ENCODE measurements at regions not wholly inside any gene's neighbourhood (a gene's known extent, or its start where the extent isn't known, plus 50 kb on each side); places are given as distances from the start of the nearest gene placed in this dataset.

GRCh38 chr4:123698556-123698955 is 302.0 kb downstream of the SPRY1 start:
- Histone ChIP-seq H3K4me2 (ENCODE audit: low read length) (no peak overlapping the region), H3K36me3 (ENCODE audit: control insufficient read depth, low read length) (no peaks in the 10 kb centered on the region), H3K9me2 (replicated peaks; ENCODE audit: control insufficient read depth, low read length) (no peaks in the 10 kb centered on the region), H3K4me1 (ENCODE audit: control insufficient read depth, low read length) (no peaks in the 10 kb centered on the region), H3K79me2 (ENCODE audit: control insufficient read depth, low read length) (no peaks in the 10 kb centered on the region), H3K4me3 (ENCODE audit: low read length) (no peak overlapping the region), H3K9me3 (ENCODE audit: control insufficient read depth, insufficient read depth, low read length) (no peaks in the 10 kb centered on the region), H3K27ac (ENCODE audit: low read depth, low read length) (no peak overlapping the region), H4K20me1 (ENCODE audit: control insufficient read depth, insufficient read depth, low read depth, low read length) (no peaks in the 10 kb centered on the region), H3K27me3 (ENCODE audit: control insufficient read depth, low read length) (no peaks in the 10 kb centered on the region), H3F3A (ENCODE audit: control insufficient read depth, insufficient read depth) (no peaks in the 10 kb centered on the region)
- no peak for TF ChIP-seq EZH2phosphoT487 (IDR thresholded peaks at IDR 0.05; ENCODE audit: borderline replicate concordance, low read length)
- TF ChIP-seq, protein P1, sequence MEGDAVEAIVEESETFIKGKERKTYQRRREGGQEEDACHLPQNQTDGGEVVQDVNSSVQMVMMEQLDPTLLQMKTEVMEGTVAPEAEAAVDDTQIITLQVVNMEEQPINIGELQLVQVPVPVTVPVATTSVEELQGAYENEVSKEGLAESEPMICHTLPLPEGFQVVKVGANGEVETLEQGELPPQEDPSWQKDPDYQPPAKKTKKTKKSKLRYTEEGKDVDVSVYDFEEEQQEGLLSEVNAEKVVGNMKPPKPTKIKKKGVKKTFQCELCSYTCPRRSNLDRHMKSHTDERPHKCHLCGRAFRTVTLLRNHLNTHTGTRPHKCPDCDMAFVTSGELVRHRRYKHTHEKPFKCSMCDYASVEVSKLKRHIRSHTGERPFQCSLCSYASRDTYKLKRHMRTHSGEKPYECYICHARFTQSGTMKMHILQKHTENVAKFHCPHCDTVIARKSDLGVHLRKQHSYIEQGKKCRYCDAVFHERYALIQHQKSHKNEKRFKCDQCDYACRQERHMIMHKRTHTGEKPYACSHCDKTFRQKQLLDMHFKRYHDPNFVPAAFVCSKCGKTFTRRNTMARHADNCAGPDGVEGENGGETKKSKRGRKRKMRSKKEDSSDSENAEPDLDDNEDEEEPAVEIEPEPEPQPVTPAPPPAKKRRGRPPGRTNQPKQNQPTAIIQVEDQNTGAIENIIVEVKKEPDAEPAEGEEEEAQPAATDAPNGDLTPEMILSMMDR (IDR thresholded peaks at IDR 0.05; ENCODE audit: low read depth, low read length, poor library complexity, severe bottlenecking): no peak

DNA sequence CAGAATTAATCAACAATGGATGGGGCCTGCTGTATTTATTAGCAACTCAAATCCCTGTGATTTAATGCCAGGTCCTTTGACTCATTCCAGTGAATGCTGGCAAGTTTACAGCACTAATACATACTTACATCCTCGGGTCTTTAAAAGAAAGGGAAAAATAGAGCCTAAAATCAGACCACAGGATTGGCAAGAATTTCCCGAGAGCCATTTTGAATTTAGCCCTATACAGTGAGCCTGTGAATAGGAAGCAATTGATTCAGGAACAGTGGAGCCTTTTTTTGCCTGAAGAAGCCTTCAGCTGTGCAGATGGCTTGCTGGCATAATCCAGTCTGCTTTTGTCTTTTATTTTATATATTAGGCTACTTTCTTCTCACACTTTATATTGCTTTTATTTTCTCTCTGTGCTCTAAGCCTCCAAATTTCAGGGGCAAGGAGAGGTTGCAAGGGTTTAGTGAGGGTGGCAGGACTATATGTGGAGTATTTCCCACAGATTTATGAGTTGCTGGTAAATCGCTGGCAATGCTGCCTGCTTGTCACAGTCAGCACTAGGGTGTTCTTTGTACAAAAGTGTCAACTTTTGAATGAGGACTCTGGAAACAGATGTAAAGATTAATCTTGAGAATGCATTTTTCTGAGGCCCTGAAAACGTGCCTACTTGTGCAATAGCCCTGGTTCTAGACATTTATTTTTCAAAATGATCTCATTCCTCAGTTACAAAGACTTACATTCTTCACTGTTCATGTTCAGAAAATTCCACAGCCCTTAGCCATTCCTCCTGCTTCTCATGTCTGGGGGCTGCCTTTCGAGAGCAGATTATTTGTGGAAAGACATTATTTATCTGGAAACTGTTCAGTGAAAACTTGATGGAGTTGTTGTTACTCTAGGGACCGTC is 303.5 kb downstream of the SPRY1 start:
- H3K79me2 ChIP-seq (ENCODE audit: control insufficient read depth, low read length): no peaks in the 10 kb centered on the region
- H3K9me3 ChIP-seq (ENCODE audit: control insufficient read depth, insufficient read depth, low read length): no peaks in the 10 kb centered on the region
- H3K4me1 ChIP-seq (ENCODE audit: control insufficient read depth, low read length): no peaks in the 10 kb centered on the region
- no peak for TF ChIP-seq EZH2phosphoT487 (IDR thresholded peaks at IDR 0.05; ENCODE audit: borderline replicate concordance, low read length)
- TF ChIP-seq, protein P1 (IDR thresholded peaks at IDR 0.05; ENCODE audit: low read depth, low read length, poor library complexity, severe bottlenecking): no peak
- no peaks in the 10 kb centered on the region for H3K36me3 ChIP-seq (ENCODE audit: control insufficient read depth, low read length)
- H3K9me2 ChIP-seq (replicated peaks; ENCODE audit: control insufficient read depth, low read length): no peaks in the 10 kb centered on the region
- H3K27ac ChIP-seq (ENCODE audit: low read depth, low read length): no peak overlapping the region
- no peak overlapping the region for H3K4me3 ChIP-seq (ENCODE audit: low read length)
- H3F3A ChIP-seq (ENCODE audit: control insufficient read depth, insufficient read depth): no peaks in the 10 kb centered on the region
- no peak overlapping the region for H3K4me2 ChIP-seq (ENCODE audit: low read length)
- H3K27me3 ChIP-seq (ENCODE audit: control insufficient read depth, low read length): no peaks in the 10 kb centered on the region
- H4K20me1 ChIP-seq (ENCODE audit: control insufficient read depth, insufficient read depth, low read depth, low read length): no peaks in the 10 kb centered on the region

DNA sequence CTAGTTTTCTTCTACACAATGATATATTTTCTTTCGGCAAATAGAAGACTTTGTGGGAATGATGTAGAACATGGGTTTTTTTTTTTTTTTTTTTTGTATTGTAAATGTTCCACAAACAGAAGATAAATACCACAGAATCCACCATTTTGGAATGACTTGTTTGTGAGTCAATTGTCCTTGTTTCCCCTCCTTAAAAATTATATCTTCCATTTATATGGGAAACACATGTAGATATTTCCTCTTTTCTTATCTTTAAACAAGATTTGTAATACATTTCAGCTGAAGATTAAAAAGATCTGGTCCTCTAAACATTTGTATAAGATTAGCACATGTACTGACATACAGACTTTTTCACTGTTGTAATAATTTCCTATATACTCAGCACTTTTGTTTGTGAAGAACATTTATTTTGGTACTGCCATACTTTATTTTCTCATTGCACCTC is 304.6 kb downstream of the SPRY1 start:
- Histone ChIP-seq H3K4me3 (ENCODE audit: low read length) (no peak overlapping the region), H3K27me3 (ENCODE audit: control insufficient read depth, low read length) (no peaks in the 10 kb centered on the region), H3K4me2 (ENCODE audit: low read length) (no peak overlapping the region), H4K20me1 (ENCODE audit: control insufficient read depth, insufficient read depth, low read depth, low read length) (no peaks in the 10 kb centered on the region), H3K27ac (ENCODE audit: low read depth, low read length) (no peak overlapping the region), H3K4me1 (ENCODE audit: control insufficient read depth, low read length) (no peaks in the 10 kb centered on the region), H3K9me3 (ENCODE audit: control insufficient read depth, insufficient read depth, low read length) (no peaks in the 10 kb centered on the region), H3K36me3 (ENCODE audit: control insufficient read depth, low read length) (no peaks in the 10 kb centered on the region), H3F3A (ENCODE audit: control insufficient read depth, insufficient read depth) (no peaks in the 10 kb centered on the region), H3K9me2 (replicated peaks; ENCODE audit: control insufficient read depth, low read length) (no peaks in the 10 kb centered on the region), H3K79me2 (ENCODE audit: control insufficient read depth, low read length) (no peaks in the 10 kb centered on the region)
- no peak for TF ChIP-seq EZH2phosphoT487 (IDR thresholded peaks at IDR 0.05; ENCODE audit: borderline replicate concordance, low read length)
- TF ChIP-seq, protein P1 (IDR thresholded peaks at IDR 0.05; ENCODE audit: low read depth, low read length, poor library complexity, severe bottlenecking): no peak

All from DOHH2 (cell line).